HG02642 (cell line): ENCODE measurements at regions not wholly inside any gene's neighbourhood (a gene's known extent, or its start where the extent isn't known, plus 50 kb on each side); places are given as distances from the start of the nearest gene placed in this dataset.

ENCODE experiments used
- ATAC-seq: cut with Tn5 transposase; IDR thresholded peaks from one replicate; pipeline ENCODE4 v1.9.1; 2021; ENCODE audit warnings: mild to moderate bottlenecking; ENCODE audit not compliant: unreplicated experiment, poor library complexity

DNA sequence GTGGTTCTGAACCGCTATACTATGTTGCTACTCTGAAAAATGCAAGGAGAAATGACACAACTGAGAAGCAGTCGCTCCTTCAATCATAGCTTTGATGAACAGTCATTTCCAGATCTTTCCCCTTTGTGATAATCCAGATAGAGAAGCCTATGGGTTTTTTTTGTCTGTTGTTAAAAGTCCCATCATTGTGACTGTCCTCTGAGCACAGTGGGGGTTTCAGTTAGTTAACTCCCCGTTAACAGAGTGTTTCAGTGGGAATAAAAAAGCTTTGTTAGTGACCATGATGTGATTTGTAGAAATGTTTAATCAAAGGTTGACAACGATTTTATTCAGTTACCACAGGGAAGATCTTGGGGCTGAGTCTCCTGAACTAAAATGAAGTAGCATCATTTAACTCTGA lies 176.2 kb upstream of the MAOA start:
- ATAC-seq: no peak

DNA sequence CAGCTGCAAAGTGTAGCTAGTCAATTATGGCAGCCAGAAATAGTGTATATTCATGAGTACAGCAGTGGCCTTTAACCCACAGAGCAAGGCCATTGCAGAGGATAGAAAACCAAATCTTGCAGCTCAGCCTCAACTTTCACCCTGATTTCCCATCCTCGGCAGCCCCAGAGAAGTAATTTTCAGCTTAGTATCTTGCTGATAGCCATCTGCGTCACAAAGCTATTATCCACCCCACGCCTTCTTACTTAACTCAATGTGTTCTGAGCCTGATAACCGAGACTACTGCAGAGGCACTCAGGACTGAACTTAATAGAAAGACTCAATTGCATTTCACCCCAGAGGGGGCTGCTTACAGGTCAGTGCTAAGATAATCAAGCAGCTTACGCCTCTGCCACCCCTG lies 174.5 kb upstream of the MAOA start:
- no peak for ATAC-seq

DNA sequence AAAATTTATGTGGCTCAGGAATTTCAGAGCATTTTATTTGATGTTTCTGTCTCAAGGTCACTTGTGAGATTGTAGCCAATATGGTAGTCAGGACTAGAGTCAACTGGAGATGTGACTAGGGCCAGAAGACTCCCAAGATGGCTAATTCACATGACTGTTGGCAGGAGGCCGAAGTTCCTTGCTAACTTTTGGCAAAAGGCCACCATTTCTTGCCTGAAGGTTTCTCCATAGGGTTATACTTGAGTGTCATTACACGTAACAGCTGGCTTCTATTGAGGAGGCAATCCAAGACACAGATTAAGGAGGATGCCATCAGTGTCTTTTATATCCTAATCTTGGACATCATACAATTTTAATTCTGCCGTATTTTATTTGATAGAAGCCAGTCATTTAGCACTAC lies 162.3 kb upstream of the MAOA start:
- ATAC-seq: no peak

DNA sequence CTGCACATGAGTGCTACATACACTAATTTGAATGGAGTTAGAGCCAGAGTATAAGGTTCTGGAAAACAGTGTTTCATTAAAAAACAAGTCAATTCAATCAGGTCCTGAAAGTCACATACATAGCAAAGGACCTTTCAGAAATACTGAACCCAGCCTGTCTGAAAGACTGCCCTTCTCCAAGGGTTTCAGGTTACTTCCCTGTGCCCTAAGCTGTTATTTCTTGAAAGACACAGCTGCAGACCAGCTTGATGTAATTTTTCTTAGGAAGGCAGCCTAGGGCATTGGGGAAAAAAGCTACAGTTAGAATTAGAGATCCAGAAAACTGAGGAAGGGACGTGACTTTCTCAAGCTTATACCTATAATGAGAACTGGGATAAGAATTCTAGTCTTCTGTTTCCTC lies 155.9 kb upstream of the MAOA start:
- no peak for ATAC-seq

DNA sequence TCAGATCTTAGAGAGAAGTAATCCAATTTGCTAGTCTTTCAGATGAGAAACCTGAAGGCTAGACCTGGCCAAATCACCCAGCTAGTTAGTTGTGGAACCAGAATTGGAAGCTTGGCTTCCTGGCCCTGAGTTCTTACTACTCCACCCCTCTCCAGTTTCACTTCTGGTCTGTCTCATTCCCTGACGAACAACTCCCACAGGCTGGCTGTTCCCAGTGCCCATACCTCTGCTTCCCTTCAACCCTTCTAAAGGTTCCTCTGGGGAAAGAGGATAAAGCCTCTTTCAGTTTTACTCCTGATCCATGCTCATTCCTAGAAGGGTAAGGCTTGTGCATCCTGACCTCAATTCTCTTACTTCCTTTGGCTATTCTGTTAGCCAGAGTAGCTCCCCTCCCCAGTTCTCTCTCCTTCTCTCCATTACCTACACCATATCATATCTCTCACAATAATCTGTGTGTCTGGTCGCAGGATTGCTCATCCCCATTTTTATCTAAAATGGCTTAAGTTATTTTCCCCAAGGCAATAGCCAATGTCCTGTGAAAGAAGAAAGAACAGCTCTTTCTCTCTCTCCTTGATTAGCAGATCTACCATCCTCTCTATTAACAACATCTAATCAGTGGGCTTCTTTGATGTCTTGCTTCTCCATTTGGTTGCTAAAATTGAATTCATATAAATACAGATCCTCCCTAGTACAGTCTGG lies 155.0 kb upstream of the MAOA start:
- no peak for ATAC-seq

DNA sequence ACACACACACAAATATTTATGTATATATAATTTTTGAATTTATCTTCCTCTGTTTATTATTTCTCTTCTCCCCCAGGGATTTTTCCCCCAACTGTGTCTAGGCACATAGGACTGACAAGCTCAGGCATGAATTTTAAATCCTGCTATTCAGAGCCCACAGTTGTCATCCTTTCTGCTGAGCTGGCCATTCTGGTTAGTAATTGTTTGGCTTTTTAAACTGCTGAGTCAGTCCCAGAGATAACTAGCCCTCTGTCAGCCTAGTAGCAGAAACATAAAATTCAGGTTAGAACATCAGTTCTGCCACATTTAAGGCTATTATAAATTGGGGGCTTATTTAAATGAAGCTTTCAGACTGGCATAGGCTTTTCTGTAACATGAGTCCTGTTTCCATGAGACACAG lies 151.7 kb upstream of the MAOA start:
- ATAC-seq: no peak

DNA sequence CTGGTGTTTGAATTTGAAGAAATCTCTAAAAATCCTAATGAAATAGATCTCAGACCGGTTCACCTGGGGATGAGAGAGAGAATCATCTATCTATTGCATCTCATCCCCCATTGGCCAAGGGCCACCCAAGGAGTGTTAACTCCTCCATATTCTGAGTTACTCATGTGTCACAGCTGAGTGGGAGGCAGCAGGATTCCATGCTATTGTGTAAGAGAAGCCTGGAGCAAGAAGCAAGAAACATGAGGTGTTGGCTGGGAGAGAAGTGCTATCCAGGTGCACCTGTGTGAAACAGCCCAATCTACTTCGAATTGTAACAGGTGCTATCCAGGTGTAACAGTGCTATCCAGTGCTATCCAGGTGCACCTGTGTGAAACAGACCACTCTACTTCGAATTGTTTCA lies 150.3 kb upstream of the MAOA start:
- no peak for ATAC-seq

DNA sequence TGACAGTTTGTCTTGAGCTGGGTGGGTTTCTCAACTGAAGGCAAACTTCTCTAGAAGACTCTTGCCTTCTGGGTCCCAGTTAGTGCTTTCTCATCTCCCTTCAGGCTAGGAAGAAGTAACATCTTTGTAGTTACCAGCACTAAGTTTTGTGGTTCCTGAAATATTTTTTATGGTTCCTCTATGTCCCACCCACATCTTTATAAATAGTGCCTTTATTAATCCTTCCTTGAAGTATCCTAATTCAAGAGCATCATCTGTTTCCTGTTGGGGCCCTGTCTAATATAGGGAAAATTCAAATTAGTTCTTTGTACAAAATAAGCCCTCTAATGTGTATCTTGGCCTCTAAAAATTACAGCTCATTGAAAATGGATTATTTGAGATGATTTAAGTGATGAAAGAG lies 147.4 kb upstream of the MAOA start:
- ATAC-seq: no peak

DNA sequence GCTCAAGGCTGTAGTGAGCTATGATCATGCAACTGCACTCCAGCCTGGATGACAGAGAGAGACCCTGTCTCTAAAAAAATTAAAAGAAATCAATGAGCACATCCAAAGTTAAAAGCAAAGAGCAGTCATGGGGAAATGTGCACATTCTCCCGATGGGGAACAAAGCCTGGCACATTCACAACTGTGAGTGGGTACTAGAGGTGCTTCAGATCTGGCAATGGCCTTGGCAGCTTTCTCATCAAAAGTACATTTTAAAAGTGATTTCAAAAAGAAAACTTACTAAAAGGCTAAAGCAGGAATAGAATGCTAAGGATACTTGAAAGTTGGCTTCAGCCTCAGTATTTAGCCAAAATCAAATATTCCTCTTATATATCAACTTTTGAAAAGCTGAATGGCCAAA lies 145.9 kb upstream of the MAOA start:
- no peak for ATAC-seq

DNA sequence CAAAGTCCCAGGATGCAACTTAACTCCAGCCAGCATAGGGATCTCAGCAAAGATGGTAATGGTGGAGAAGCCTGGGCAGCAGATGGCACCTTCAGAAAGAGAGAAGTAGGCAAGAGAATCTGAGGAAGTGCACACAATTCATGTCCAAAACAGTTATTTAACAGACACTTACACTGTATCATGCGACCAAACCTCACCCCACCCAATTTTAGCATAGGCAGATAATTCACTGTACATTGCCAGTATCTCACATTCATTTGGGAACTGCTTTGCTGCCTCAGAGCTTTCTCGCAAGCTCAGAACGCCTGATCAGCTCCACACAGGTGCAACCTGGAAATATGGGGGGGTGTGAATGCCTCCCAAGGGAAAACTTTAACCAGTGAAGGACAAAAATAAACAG lies 143.0 kb upstream of the MAOA start:
- ATAC-seq: no peak

DNA sequence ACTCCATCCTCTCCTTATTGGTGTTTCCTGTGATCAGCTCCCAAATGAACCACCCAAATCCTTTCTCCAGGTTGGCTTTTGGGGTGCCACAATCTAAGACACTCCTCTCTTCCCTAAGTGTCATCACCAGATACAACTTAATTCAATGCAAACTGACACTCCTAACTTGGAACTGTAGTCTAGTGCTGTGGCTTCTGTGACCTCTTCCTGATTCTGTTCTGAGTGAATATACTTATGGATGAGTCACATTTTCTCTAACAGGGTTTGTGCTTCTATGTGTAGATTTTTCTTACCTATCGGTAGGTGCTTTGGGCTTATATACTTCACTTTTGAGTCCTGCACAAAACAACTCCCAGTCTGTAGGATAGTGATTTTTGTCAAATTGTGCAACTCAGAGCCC lies 141.3 kb upstream of the MAOA start:
- no peak for ATAC-seq

DNA sequence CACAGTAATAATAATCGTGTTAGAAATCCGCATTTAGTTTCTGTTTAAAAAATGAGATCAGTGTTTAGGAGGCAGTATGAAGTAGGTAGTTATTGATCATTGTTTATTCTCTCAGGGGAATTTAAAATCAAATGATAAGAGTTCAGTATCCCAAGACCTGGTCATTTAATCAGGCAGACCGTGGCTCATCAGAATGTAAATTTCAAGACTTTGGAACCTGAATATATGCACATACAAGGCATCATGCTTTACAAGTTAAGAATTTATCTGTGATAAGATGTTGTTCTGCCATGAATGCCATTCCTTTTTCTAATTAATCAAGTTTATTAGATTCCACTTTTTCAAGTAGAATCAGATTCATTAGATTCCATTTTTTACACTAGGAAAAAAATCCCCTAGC lies 133.5 kb upstream of the MAOA start:
- no peak for ATAC-seq

DNA sequence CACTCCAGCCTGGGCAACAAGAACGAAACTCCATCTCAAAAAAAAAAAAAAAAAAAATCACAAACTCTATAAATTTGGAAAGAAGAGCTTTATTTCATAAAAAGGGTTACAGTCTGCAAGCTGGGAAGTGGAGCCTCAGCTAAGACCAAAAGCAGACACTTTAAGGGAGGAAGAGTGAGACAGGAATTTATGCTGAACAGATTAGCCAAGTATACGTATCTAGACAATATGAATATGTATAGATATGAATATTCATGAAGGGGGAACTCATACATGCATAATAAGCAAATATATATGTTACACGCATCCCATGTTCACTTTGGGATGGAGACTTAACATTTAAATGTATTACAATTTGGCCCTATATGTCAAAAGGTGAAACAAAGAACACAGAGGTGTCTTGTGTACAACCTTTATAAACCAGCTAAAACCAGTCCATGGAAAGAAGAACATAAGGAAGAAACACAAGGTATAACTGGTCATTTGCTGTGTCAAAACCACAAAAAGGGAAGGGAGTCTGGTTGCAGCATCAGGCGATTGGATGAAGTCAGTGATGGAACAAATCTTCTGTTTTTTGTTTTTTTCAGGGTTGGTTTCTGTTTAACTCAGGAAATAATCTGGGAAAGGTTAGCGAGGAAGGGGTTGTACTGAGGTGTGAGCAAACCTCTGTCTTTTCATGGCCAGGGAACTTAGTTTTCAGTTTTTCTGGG lies 130.0 kb upstream of the MAOA start:
- ATAC-seq: no peak

DNA sequence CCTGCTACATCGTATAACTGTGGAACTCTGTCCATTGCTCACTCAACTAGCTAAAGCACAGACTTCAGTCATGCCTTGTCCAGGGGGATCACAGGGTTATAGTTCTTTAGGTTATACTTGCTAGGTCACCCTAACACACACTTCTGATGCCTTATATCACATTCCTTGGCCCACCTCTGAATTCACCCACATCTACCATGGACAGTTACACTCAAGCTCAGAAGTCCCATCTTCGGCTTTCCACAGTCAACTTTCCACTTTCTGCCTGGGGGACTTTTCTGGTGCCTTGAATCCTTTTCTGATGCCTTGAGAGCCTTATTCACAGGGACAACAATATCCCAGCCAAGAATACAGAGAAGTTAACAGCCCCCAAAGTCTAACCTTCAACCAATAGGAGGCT lies 129.2 kb upstream of the MAOA start:
- no peak for ATAC-seq

DNA sequence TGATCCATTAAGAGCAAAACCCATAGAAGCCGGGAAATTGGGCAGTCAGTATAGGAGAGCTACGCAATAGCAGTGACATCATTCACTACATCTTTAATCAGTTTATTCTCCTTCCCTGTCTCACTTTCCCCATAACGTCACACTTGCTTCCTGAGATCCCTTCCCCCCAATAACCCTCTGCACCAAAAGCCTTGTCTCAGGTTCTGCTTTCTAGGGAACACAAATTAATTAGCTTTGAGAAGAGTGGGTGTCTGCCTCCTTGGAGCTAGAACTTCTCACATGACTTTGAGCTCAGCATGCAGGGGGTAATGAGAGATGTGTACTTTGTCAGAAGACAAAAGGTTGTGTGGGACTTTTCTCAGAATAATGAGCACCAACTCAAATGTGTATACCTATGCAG lies 128.3 kb upstream of the MAOA start:
- ATAC-seq: no peak

DNA sequence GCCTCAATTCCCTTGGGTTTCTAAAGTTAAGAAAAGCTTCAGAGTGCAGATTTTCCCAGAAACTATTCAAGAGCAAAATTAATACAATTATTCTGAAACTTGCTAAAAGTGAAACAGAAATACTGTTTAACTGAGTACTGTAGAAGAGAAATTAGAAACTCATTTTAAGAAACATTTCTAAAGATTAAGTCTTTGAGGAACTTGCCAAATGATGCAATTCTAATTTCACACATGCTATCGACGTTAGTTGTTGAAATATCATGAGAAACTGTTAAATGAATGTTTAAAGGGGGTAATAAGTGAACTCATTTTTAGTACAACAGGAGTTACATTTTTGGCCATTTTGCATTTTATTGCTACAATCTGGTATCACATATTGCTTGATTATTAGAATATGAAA lies 125.3 kb upstream of the MAOA start:
- no peak for ATAC-seq

DNA sequence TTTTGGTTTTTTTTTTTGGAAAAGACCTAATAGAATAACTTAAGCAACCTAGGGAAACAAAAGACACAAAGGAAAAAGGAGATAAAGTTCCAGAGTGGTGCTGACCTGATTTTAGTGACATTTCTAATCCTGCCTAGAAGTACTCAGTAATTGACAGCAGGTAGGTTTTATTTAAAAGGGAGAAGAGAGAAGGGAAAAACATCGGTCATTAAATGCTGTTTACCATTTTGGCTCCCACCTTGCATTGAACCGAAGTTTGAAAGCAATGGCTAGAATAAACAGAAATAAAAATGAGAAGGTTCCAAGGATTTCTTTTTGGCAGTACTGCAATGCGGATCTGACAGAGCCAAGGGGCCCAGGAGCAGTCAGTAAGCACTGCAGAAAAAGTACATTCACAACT lies 115.8 kb upstream of the MAOA start:
- no peak for ATAC-seq

DNA sequence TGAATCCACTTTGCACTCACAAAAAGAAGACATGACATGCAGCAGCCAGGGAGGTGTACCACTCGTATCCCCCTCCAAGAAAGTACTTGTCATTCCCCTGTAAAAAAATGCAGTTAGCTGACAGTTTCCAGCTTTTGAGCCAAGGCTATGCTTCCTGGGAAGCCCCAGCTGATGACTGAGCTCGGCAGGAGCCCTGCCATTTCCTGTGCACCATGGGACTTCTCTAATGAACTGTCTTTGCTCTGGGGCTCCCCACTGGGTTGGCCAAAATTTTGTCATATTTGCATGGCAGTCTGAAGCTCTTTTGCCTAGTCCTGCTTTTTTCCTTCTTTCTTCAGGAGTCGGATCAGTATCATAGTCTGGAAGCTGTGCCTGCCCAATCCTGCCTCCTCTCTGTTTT lies 104.5 kb upstream of the MAOA start:
- ATAC-seq: no peak

DNA sequence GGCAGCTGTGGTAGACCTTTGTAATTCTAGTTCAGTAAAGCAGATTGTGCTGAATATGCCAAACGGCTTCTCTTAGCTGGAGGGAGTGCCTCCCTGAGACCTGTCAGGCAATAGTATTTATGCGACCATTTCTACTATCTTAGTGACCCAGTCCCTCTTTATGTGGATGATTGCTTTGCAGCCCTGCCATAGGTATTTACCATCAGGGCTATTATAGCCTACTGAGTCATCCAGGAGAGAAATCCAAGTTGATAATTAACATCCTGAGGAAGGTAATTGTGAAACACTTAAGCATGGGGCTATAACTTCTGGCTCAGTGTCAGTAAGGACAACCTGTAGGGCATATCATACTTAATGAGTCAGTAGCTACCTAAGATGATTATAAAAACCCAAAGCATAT lies 103.9 kb upstream of the MAOA start:
- ATAC-seq: no peak

DNA sequence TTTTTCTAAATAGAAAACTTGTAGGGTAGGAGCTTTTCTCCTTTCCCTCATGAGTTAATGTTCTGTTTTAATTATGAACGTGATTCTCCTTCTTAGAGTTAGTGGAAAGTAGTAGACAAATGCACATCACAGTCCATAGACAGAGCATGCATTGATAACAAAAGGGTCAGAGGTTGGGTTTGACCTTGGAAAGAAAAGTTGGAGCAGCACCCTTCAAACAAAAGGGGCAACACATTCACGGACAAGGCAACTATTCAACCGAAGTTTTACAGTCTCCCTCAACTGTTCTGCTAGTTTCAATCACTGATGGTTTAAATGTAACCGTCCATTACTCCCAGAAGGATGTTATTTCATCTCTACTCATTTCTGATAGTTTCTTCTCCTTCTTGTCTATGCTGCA lies 103.4 kb upstream of the MAOA start:
- no peak for ATAC-seq

DNA sequence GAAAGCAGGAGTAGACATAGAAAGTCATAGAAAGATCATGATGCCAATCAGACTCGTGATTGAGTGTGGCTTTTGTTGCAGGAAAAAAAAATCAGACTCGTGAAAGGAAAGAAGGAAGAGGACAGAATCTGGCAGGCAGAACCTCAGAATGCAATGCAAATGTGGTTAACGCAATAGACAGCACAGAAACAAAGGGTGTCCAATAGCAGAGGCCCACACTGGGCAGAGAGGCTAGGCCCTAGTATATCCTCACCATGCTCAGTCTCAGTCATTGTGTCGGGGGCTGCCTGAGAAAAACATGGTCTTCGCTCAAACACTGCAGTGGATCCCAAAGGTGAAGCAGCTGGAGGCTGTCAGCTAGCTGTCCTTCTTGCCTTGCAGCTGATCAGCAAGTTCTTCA lies 102.8 kb upstream of the MAOA start:
- no peak for ATAC-seq

DNA sequence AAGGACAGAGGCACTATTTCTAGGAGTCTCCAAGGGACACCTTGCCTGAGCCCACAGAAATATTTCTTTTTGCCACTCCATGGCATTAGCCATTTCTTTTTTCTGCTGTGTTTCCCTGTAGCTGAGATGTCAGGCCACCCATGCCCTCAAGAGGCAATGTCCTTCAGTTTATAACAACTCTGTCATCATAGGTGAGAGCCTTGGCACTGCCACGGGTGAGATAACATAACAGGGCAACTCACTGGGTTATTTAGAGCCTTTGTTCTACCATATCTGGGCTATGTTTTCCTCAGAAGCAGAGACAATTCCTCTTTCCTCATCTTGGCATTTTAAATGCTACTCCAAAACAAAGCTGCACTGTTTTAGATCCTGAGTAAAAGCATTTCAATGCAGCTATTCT lies 99.9 kb upstream of the MAOA start:
- no peak for ATAC-seq
